ENCODE measurements at regions not wholly inside any gene's neighbourhood (a gene's known extent, or its start where the extent isn't known, plus 50 kb on each side); places are given as distances from the start of the nearest gene placed in this dataset.
A peak's percentile ranks its signal among the peaks of the same experiment; 100 is the strongest.

- TF ChIP-seq, protein P1, sequence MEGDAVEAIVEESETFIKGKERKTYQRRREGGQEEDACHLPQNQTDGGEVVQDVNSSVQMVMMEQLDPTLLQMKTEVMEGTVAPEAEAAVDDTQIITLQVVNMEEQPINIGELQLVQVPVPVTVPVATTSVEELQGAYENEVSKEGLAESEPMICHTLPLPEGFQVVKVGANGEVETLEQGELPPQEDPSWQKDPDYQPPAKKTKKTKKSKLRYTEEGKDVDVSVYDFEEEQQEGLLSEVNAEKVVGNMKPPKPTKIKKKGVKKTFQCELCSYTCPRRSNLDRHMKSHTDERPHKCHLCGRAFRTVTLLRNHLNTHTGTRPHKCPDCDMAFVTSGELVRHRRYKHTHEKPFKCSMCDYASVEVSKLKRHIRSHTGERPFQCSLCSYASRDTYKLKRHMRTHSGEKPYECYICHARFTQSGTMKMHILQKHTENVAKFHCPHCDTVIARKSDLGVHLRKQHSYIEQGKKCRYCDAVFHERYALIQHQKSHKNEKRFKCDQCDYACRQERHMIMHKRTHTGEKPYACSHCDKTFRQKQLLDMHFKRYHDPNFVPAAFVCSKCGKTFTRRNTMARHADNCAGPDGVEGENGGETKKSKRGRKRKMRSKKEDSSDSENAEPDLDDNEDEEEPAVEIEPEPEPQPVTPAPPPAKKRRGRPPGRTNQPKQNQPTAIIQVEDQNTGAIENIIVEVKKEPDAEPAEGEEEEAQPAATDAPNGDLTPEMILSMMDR (conservative IDR thresholded peaks at IDR 0.05; ENCODE audit: low read depth, low read length), result no peak
- peak; percentile 99 for DNase-seq (ENCODE audit: low read depth)
Measured at GRCh38 chr5:8457187-8458037, 588.5 kb downstream of the MTRR start.

DNA sequence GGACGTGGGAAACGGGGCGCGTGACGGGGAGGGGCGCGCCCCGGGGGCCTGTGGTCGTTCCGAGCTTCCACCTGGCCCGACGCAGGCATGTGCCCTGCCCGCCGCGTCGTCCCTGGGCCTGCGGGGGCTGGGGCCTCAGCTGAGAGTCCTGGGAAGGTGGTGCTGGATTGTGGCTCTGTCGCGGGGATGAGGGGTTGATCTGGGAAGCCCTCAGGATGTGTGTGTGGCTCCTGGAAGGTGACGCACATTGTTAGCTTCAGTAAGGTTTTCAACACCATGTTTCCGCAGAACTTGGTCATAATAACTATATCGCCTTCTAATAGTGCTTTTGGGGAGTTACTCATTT is 589.1 kb downstream of the MTRR start:
- peak; percentile 39 for DNase-seq (ENCODE audit: low read depth)
- TF ChIP-seq, protein P1 (conservative IDR thresholded peaks at IDR 0.05; ENCODE audit: low read depth, low read length), result no peak
- peak overlapping the region; percentile 96 for H3K4me3 ChIP-seq (ENCODE audit: low read depth, low read length)

More at GRCh38 chr5:8457187-8458037, 588.5 kb downstream of the MTRR start:
- H3K4me3 ChIP-seq (ENCODE audit: low read depth, low read length), result peak overlapping the region; percentile 96

DNA sequence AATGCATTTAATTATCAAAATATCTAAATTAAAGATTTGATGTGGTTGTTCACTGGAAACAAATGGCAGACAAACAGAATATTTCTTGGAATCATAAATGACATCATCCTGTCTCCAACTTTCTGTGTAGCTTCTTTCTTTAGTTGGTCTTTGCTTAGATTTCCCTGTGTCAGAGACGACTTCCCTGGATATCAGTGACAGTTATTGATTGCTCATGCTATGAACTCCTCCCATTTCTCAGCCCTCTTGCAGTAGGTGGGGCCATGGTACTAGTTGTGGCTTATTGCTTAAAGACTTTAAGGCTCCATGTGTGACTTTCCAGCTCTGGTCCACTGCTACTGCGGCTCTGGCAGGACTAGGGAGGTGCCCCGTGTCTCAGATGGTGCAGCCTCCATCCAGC is 592.6 kb downstream of the MTRR start:
- H3K4me3 ChIP-seq (ENCODE audit: low read depth, low read length), result no peak overlapping the region
- TF ChIP-seq, protein P1 (conservative IDR thresholded peaks at IDR 0.05; ENCODE audit: low read depth, low read length), result no peak
- DNase-seq (ENCODE audit: low read depth), result no peak

- no peak overlapping the region for H3K4me3 ChIP-seq (ENCODE audit: low read depth, low read length)
- TF ChIP-seq, protein P1 (conservative IDR thresholded peaks at IDR 0.05; ENCODE audit: low read depth, low read length), result no peak
- DNase-seq (ENCODE audit: low read depth), result no peak
Measured at GRCh38 chr5:8462565-8462964, 593.6 kb downstream of the MTRR start.

DNA sequence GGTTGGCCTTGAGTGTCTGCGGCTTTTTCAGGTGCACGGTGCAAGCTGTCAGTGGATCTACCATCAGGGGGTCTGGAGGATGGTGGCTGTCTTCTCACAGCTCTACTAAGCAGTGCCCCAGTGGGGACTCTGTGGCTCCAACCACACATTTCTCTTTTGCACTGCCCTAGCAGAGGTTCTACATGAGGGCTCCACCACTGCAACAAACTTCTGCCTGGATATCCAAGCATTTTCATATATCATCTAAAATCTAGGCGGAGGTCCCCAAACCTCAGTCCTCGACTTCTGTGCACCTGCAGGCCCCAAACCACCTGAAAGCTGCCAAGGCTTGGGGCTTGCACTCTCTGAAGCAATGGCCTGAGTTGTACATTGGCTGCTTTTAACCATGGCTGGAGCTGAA is 601.5 kb downstream of the MTRR start:
- H3K4me3 ChIP-seq (ENCODE audit: low read depth, low read length), result no peak overlapping the region
- TF ChIP-seq, protein P1 (conservative IDR thresholded peaks at IDR 0.05; ENCODE audit: low read depth, low read length), result no peak
- DNase-seq (ENCODE audit: low read depth), result no peak

DNA sequence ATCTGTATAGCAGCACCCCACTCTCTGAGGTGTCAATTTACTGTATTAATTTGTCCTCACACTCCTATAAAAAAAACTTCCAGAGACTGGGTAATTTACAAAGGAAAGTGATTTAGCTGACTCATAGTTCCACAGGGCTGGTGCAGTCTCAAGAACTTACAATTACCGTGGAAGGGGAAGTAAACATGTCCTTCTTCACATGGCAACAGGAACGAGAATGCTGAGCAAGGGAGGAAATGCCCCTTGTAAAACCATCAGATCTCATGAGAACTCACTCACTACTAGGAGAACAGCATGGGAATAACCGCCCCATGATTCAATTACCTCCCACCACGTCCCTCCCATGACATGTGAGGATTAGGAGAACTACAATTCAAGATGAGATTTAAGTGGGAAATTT is 602.6 kb downstream of the MTRR start:
- H3K4me3 ChIP-seq (ENCODE audit: low read depth, low read length), result no peak overlapping the region
- peak; percentile 17 for DNase-seq (ENCODE audit: low read depth)
- TF ChIP-seq, protein P1 (conservative IDR thresholded peaks at IDR 0.05; ENCODE audit: low read depth, low read length), result no peak

DNA sequence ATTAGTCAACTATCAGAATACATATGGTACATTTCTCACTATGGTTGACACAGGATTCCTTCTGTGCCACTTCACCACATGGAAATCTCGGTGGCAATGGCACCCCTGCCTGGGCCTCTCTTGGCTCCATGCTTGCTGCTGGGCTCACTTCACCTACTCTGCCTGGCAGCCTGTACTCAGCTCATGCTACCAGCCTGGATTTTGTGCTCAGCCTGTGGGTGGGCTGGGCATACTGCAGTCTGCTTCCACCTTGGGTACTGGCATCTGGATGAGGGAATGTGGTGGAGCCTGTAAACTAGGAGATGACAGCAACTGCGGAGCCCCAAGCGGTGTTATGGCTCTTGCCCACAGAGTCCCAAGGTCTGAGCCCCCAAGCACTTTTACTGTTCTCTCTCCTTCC is 604.1 kb downstream of the MTRR start:
- no peak overlapping the region for H3K4me3 ChIP-seq (ENCODE audit: low read depth, low read length)
- TF ChIP-seq, protein P1 (conservative IDR thresholded peaks at IDR 0.05; ENCODE audit: low read depth, low read length), result no peak
- DNase-seq (ENCODE audit: low read depth), result no peak

Measured in choroid plexus epithelial cell (primary cell).